GM23248 (cell line): ENCODE measurements at regions not wholly inside any gene's neighbourhood (a gene's known extent, or its start where the extent isn't known, plus 50 kb on each side); places are given as distances from the start of the nearest gene placed in this dataset.

Experiments used
- DNase-seq: peaks from one replicate; pipeline ENCODE4 v3.0.0-alpha.2; 2015
- H2AFZ ChIP-seq: fragments of 200-600 bp; sonication (generic); 2 replicates; pipeline ENCODE4 v1.6.1; 2016; ENCODE audit warnings: antibody characterized with exemption
- H3F3A ChIP-seq: fragments of 200-600 bp; sonication (generic); 2 replicates; pipeline ENCODE4 v1.6.1; 2016; ENCODE audit warnings: mild to moderate bottlenecking, antibody characterized with exemption, mixed run types; ENCODE audit not compliant: insufficient read depth
- H3K27ac ChIP-seq: fragments of 200-600 bp; sonication (generic); 2 replicates; pipeline ENCODE4 v1.5.1; 2016; ENCODE audit warnings: mild to moderate bottlenecking
- H3K27me3 ChIP-seq: fragments of 200-600 bp; sonication (generic); replicated peaks from 2 replicates; pipeline ENCODE4 v1.6.1; 2016; ENCODE audit warnings: mild to moderate bottlenecking; ENCODE audit not compliant: insufficient read depth
- H3K36me3 ChIP-seq: fragments of 200-600 bp; sonication (generic); 2 replicates; pipeline ENCODE4 v1.6.1; 2016; ENCODE audit warnings: low read depth, mild to moderate bottlenecking
- H3K4me1 ChIP-seq: fragments of 200-600 bp; sonication (generic); 2 replicates; pipeline ENCODE4 v1.6.1; 2016; ENCODE audit warnings: mild to moderate bottlenecking; ENCODE audit not compliant: insufficient read depth
- H3K4me2 ChIP-seq: fragments of 200-600 bp; sonication (generic); one replicate; pipeline ENCODE4 v1.6.1; 2016; ENCODE audit warnings: mild to moderate bottlenecking; ENCODE audit not compliant: unreplicated experiment
- H3K4me3 ChIP-seq: fragments of 200-600 bp; sonication (generic); 2 replicates; pipeline ENCODE4 v1.5.1; 2016; ENCODE audit warnings: mild to moderate bottlenecking
- H3K79me2 ChIP-seq: fragments of 200-600 bp; sonication (generic); 2 replicates; pipeline ENCODE4 v1.6.1; 2016; ENCODE audit warnings: mild to moderate bottlenecking; ENCODE audit not compliant: insufficient read depth
- H3K9ac ChIP-seq: fragments of 200-600 bp; sonication (generic); 2 replicates; pipeline ENCODE4 v1.6.1; 2016; ENCODE audit warnings: mild to moderate bottlenecking
- H3K9me2 ChIP-seq: fragments of 200-600 bp; sonication (generic); 2 replicates; pipeline ENCODE4 v1.6.1; 2016; ENCODE audit warnings: mixed run types, mild to moderate bottlenecking, moderate library complexity; ENCODE audit not compliant: insufficient read depth
- H3K9me3 ChIP-seq: fragments of 200-600 bp; sonication (generic); one replicate; pipeline ENCODE4 v1.6.1; 2017; ENCODE audit warnings: low read depth
- H4K20me1 ChIP-seq: fragments of 200-600 bp; sonication (generic); 2 replicates; pipeline ENCODE4 v1.6.0; 2016; ENCODE audit not compliant: insufficient read depth
- EZH2 ChIP-seq: fragments of 200-600 bp; sonication (generic); IDR thresholded peaks from 2 replicates; pipeline ENCODE4 v1.6.1; 2018; ENCODE audit warnings: antibody characterized with exemption, mild to moderate bottlenecking; ENCODE audit not compliant: insufficient read depth, poor library complexity, severe bottlenecking
- EZH2phosphoT487 ChIP-seq: fragments of 200-600 bp; sonication (generic); IDR thresholded peaks from 2 replicates; pipeline ENCODE4 v1.6.1; 2018; ENCODE audit warnings: antibody characterized with exemption, moderate library complexity, mild to moderate bottlenecking, low read depth; ENCODE audit not compliant: insufficient read depth
- WGBS, 2 experiments: methylation state at CpG; one replicate each; pipeline ENCODE4 v1.1.6; 2015 to 2017; ENCODE audit warnings: low lambda C conversion rate in 2 of 2, low coverage in 1 of 2; ENCODE audit errors: missing lambda C conversion rate in 2 of 2; 5-methylcytosine and 5-hydroxymethylcytosine counted together
- in situ Hi-C: fragments of 300-500 bp; cut with MboI; formaldehyde crosslinking; loops from 2 replicates; pipeline ENCODE4 v1.15.0; 2020

GRCh38 chr2:195319112-195319460 is 337.9 kb upstream of the SLC39A10 start:
- H3K27ac ChIP-seq = peak overlapping the region; percentile 74
- in situ Hi-C loops = loop anchor here (25.0 kb wide), 1 partner anchor 343 kb away; the partner anchor contains the start of gene SLC39A10
- no peak overlapping the region for H3K4me3 ChIP-seq
- DNase-seq = peak; percentile 86
- peak overlapping the region; percentile 47 for H3K9ac ChIP-seq
- no peaks in the 10 kb centered on the region for H3K79me2 ChIP-seq
- WGBS, 2 experiments = 1 to 3% methylated on average over 3 of the region's 3 CpGs
- no peaks in the 10 kb centered on the region for H3K27me3 ChIP-seq
- H3K9me2 ChIP-seq = no peaks in the 10 kb centered on the region
- H3K4me1 ChIP-seq = peaks cover 35% of the 10 kb centered on the region
- no peaks in the 10 kb centered on the region for H3K36me3 ChIP-seq
- no peaks in the 10 kb centered on the region for H3K9me3 ChIP-seq
- H2AFZ ChIP-seq = no peak overlapping the region
- no peaks in the 10 kb centered on the region for H4K20me1 ChIP-seq
- peaks cover 16% of the 10 kb centered on the region; the same call in 1 of the 2 replicates for H3F3A ChIP-seq
- no peak for TF ChIP-seq EZH2
- peak overlapping the region; percentile 68 for H3K4me2 ChIP-seq

GRCh38 chr2:195318440-195319111 is 338.4 kb upstream of the SLC39A10 start:
- Histone ChIP-seq H3K4me2 (peak overlapping the region; percentile 68), H3K9me2 (no peaks in the 10 kb centered on the region), H4K20me1 (no peaks in the 10 kb centered on the region), H3K9ac (peak overlapping the region; percentile 47), H3K36me3 (no peaks in the 10 kb centered on the region), H2AFZ (no peak overlapping the region), H3K79me2 (no peaks in the 10 kb centered on the region), H3K4me3 (no peak overlapping the region), H3K27me3 (no peaks in the 10 kb centered on the region), H3F3A (peaks cover 16% of the 10 kb centered on the region; the same call in 1 of the 2 replicates), H3K27ac (peak overlapping the region; percentile 74), H3K4me1 (peaks cover 35% of the 10 kb centered on the region), H3K9me3 (no peaks in the 10 kb centered on the region)
- TF ChIP-seq EZH2phosphoT487 (no peak), EZH2 (no peak)
- in situ Hi-C loops = loop anchor here (25.0 kb wide), 1 partner anchor 344 kb away; the partner anchor contains the start of gene SLC39A10
- 9 to 13% methylated on average over 2 of the region's 2 CpGs for WGBS, 2 experiments
- peak; percentile 72 for DNase-seq

GRCh38 chr2:195317550-195317949 is 339.5 kb upstream of the SLC39A10 start:
- no peaks in the 10 kb centered on the region for H3K9me3 ChIP-seq
- H3K27ac ChIP-seq = no peak overlapping the region
- H3F3A ChIP-seq = peaks cover 16% of the 10 kb centered on the region; the same call in 1 of the 2 replicates
- no peak overlapping the region for H3K9ac ChIP-seq
- no peaks in the 10 kb centered on the region for H3K36me3 ChIP-seq
- no peaks in the 10 kb centered on the region for H3K79me2 ChIP-seq
- H4K20me1 ChIP-seq = no peaks in the 10 kb centered on the region
- H3K4me2 ChIP-seq = no peak overlapping the region
- H2AFZ ChIP-seq = peak overlapping the region; percentile 18; the same call in 1 of the 2 replicates
- TF ChIP-seq EZH2 (no peak), EZH2phosphoT487 (no peak)
- no peak for DNase-seq
- no peaks in the 10 kb centered on the region for H3K27me3 ChIP-seq
- 61 to 62% methylated on average over 3 of the region's 3 CpGs for WGBS, 2 experiments
- in situ Hi-C loops = loop anchor here (25.0 kb wide), 1 partner anchor 345 kb away; the partner anchor contains the start of gene SLC39A10
- H3K4me3 ChIP-seq = no peak overlapping the region
- peaks cover 35% of the 10 kb centered on the region for H3K4me1 ChIP-seq
- no peaks in the 10 kb centered on the region for H3K9me2 ChIP-seq

GRCh38 chr2:195316486-195316885 is 340.5 kb upstream of the SLC39A10 start:
- in situ Hi-C loops = loop anchor here (25.0 kb wide), 1 partner anchor 346 kb away; the partner anchor contains the start of gene SLC39A10
- Histone ChIP-seq H2AFZ (no peak overlapping the region; the same call in 1 of the 2 replicates), H3K4me3 (no peak overlapping the region), H3K79me2 (no peaks in the 10 kb centered on the region), H3K36me3 (no peaks in the 10 kb centered on the region), H3K27me3 (no peaks in the 10 kb centered on the region), H3K9me3 (no peaks in the 10 kb centered on the region), H3K9ac (no peak overlapping the region), H3K9me2 (no peaks in the 10 kb centered on the region), H3K4me2 (no peak overlapping the region), H3K4me1 (peaks cover 35% of the 10 kb centered on the region), H4K20me1 (no peaks in the 10 kb centered on the region), H3K27ac (no peak overlapping the region), H3F3A (peaks cover 16% of the 10 kb centered on the region; the same call in 1 of the 2 replicates)
- DNase-seq = no peak
- TF ChIP-seq EZH2phosphoT487 (no peak), EZH2 (no peak)
